GM12878 (cell line): ENCODE measurements at regions not wholly inside any gene's neighbourhood (a gene's known extent, or its start where the extent isn't known, plus 50 kb on each side); places are given as distances from the start of the nearest gene placed in this dataset.

Source experiments
- RELA ChIP-seq: fragments of 450-650 bp; IDR thresholded peaks from 2 replicates; pipeline ENCODE4 v1.8.0; 2014; ENCODE audit warnings: borderline replicate concordance; ENCODE audit not compliant: partially characterized antibody

DNA sequence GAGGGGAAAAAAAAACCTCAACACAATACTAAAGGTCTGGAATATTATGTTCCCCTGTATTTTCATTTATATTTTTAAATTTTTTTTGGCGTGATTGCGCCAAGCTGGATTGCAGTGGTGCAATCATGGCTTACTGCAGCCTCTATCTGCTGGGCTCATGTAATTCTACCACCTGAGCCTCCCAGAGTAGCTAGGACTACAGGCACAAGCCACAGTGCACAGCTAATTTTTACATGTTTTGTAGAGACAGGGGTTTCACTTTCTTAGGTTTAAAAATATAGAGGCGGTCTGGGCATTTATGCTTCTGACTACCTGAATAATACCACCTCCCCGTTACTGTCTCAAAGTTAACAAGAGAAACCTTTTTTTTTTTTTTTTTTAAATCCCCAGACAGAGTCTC is 51.1 kb upstream of the MAP4 start (continued):
- TF ChIP-seq RELA = no peak
